ENCODE measurements at regions not wholly inside any gene's neighbourhood (a gene's known extent, or its start where the extent isn't known, plus 50 kb on each side); places are given as distances from the start of the nearest gene placed in this dataset.

DNA sequence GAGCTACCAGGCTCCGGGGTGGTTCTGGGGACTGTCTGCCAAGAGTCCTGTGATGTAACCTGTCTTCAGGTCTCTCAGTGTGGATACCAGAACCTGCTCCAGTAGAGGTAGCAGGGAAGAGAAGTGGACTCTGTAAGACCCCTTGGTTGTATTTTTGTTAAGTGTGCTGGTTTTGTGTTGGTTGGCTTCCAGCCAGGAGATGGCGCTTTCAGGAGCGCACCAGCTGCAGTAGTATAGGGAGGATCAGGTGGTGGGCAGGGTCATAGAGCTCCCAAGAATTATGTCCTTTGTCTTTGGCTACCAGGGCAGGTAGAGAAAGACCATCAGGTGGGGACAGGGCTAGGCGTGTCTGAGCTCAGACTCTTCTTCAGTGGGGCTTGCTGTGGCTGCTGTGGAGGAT, 1147.2 kb upstream of the ADGRL4 start:
- TF ChIP-seq ZNF274 (IDR thresholded peaks at IDR 0.05; ENCODE audit: low read depth, low read length): no peak
- no peak for TF ChIP-seq SUZ12 (IDR thresholded peaks at IDR 0.05; ENCODE audit: extremely low read depth, insufficient read depth, insufficient read length)
